HEK293 (cell line): ENCODE measurements at regions not wholly inside any gene's neighbourhood (a gene's known extent, or its start where the extent isn't known, plus 50 kb on each side); places are given as distances from the start of the nearest gene placed in this dataset.

Experiments used
- CTCF ChIA-PET: fragments of 350-600 bp; formaldehyde crosslinking; extraction: SDS; loops from one replicate; lab custom pipeline; 2021; ENCODE audit warnings: antibody characterized with exemption; lab: Yijun Ruan, JAX
- POLR2A ChIA-PET: fragments of 300-600 bp; formaldehyde crosslinking; extraction: SDS; loops from one replicate; lab custom pipeline; 2020; ENCODE audit warnings: antibody characterized with exemption, inconsistent platforms; lab: Yijun Ruan, JAX
- H3K27ac ChIP-seq: fragments of 200-500 bp; sonication (Bioruptor generic); 2 replicates; pipeline ENCODE4 v1.5.1; 2014; ENCODE audit warnings: low read depth, low read length, control low read depth, inconsistent platforms; ENCODE audit errors: extremely low read depth
- H3K36me3 ChIP-seq, 2 experiments: fragments of 200-500 bp in 1 of 2; sonication (Bioruptor generic) in 1 of 2; 1 replicate in 1 of 2; 2 replicates in 1 of 2; pipeline ENCODE4 v1.5.1; 2014 to 2017; ENCODE audit warnings: inconsistent platforms in 2 of 2, low read length in 2 of 2; ENCODE audit not compliant: control insufficient read depth in 2 of 2, insufficient read depth in 1 of 2
- H3K4me1 ChIP-seq: fragments of 200-500 bp; sonication (Bioruptor generic); 2 replicates; pipeline ENCODE4 v1.5.1; 2014; ENCODE audit warnings: mild to moderate bottlenecking, low read length, inconsistent platforms; ENCODE audit not compliant: control insufficient read depth, insufficient read depth
- H3K4me3 ChIP-seq: 2 replicates; pipeline ENCODE4 v1.5.1; 2011; ENCODE audit warnings: low read depth, mild to moderate bottlenecking, control low read depth, low read length, moderate library complexity
- H3K9me3 ChIP-seq: fragments of 200-500 bp; sonication (Bioruptor generic); 2 replicates; pipeline ENCODE4 v1.5.1; 2014; ENCODE audit warnings: low read depth, low read length, inconsistent platforms; ENCODE audit not compliant: control insufficient read depth, insufficient read depth
- BCL11B ChIP-seq: fragments of 450-650 bp; formaldehyde crosslinking; IDR thresholded peaks from 2 replicates; pipeline ENCODE4 v1.5.1; 2016; ENCODE audit warnings: low read depth, missing biosample characterization, missing genetic modification characterization
- GLI2 ChIP-seq: fragments of 450-650 bp; formaldehyde crosslinking; IDR thresholded peaks from 2 replicates; pipeline ENCODE4; 2017; ENCODE audit warnings: missing biosample characterization, missing genetic modification characterization, low read depth, borderline replicate concordance
- MEIS1 ChIP-seq: sonication (generic); formaldehyde crosslinking; IDR thresholded peaks from 2 replicates; pipeline ENCODE4 v1.8.1; 2022; ENCODE audit warnings: missing genetic modification reagents, mild to moderate bottlenecking, borderline replicate concordance
- OSR2 ChIP-seq: fragments of 450-650 bp; formaldehyde crosslinking; IDR thresholded peaks from 2 replicates; pipeline ENCODE4 v1.5.1; 2016; ENCODE audit warnings: missing biosample characterization, missing genetic modification characterization
- ZEB2 ChIP-seq: fragments of 450-650 bp; formaldehyde crosslinking; IDR thresholded peaks from 2 replicates; pipeline ENCODE4 v1.5.1; 2016; ENCODE audit warnings: missing biosample characterization, missing genetic modification characterization
- ZNF19 ChIP-seq: fragments of 450-650 bp; formaldehyde crosslinking; IDR thresholded peaks from 2 replicates; pipeline ENCODE4; 2016; ENCODE audit warnings: missing biosample characterization, missing genetic modification characterization, low read depth
- ZNF292 ChIP-seq: fragments of 450-650 bp; formaldehyde crosslinking; IDR thresholded peaks from 2 replicates; pipeline ENCODE4 v1.5.1; 2016; ENCODE audit warnings: low read depth, missing biosample characterization, missing genetic modification characterization, borderline replicate concordance
- ZNF335 ChIP-seq: fragments of 450-650 bp; formaldehyde crosslinking; conservative IDR thresholded peaks from 2 replicates; pipeline ENCODE4 v1.5.1; 2016; ENCODE audit warnings: missing biosample characterization, missing genetic modification characterization
- ZNF48 ChIP-seq: fragments of 450-650 bp; formaldehyde crosslinking; IDR thresholded peaks from 2 replicates; pipeline ENCODE4 v1.5.1; 2016; ENCODE audit warnings: missing biosample characterization, missing genetic modification characterization
- ZNF513 ChIP-seq: fragments of 450-650 bp; IDR thresholded peaks from 2 replicates; pipeline ENCODE4 v1.5.1; 2018; ENCODE audit warnings: missing biosample characterization, missing genetic modification characterization
- ZNF561 ChIP-seq: fragments of 450-650 bp; IDR thresholded peaks from 2 replicates; pipeline ENCODE4 v1.5.1; 2018; ENCODE audit warnings: missing biosample characterization, missing genetic modification characterization, borderline replicate concordance
- ZNF621 ChIP-seq: fragments of 450-650 bp; formaldehyde crosslinking; IDR thresholded peaks from 2 replicates; pipeline ENCODE4 v1.5.1; 2017; ENCODE audit warnings: missing biosample characterization, missing genetic modification characterization
- ZNF768 ChIP-seq: fragments of 450-650 bp; formaldehyde crosslinking; IDR thresholded peaks from 2 replicates; pipeline ENCODE4 v1.5.1; 2018; ENCODE audit warnings: missing biosample characterization, mild to moderate bottlenecking, missing genetic modification characterization
- ZNF785 ChIP-seq: fragments of 450-650 bp; formaldehyde crosslinking; IDR thresholded peaks from 2 replicates; pipeline ENCODE4 v1.5.1; 2016; ENCODE audit warnings: missing biosample characterization, missing genetic modification characterization
- ZSCAN30 ChIP-seq: fragments of 450-650 bp; IDR thresholded peaks from 2 replicates; pipeline ENCODE4 v1.5.1; 2018; ENCODE audit warnings: missing biosample characterization, mild to moderate bottlenecking, missing genetic modification characterization, moderate library complexity
- TF ChIP-seq, protein P1 (sequence below): fragments of 450-650 bp; formaldehyde crosslinking; IDR thresholded peaks from 2 replicates; pipeline ENCODE4 v1.5.1; 2016; ENCODE audit warnings: missing biosample characterization, missing genetic modification characterization
- TF ChIP-seq, protein P2 (sequence below): fragments of 450-650 bp; formaldehyde crosslinking; IDR thresholded peaks from 2 replicates; pipeline ENCODE4 v1.5.1; 2016; ENCODE audit warnings: missing biosample characterization, missing genetic modification characterization
- TF ChIP-seq, protein P3 (sequence below): fragments of 450-650 bp; formaldehyde crosslinking; IDR thresholded peaks from 2 replicates; pipeline ENCODE4 v1.5.1; 2016; ENCODE audit warnings: missing biosample characterization, missing genetic modification characterization, low read depth

DNA sequence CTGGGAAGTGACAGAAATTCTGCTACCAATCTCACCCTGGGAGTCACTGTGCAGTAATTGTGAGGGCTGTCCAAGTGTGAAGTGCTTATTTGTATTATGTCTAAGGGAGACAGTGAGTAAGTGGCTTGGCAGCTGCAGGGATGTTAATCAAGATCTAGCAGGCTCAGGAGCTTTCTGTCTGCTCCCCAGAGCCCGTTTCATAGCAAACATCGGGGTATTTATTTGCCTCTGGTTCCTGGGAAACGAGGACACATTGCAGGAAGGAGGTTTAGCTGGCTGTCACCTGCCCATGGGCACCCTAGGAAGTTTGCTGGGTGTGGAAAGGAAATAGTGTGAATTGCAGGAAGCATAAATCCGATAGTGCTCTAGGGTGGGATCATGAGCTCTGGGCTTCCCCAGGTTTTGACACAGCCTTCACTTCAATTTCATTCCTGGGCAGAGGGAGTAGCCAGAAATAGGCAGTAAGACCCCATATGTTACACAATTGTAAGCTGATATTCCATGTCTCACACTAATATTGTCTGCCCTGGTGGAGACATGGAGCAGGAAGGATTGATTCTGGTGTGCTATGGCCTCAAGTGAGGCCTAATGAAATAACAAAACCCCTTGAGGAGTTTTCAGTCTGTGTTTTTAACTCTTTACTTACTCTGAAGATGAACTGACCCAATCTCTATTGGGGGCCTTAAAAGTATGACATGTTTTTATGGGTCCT lies 74.1 kb upstream of the MITF start:
- CTCF ChIA-PET = interaction anchor here (0.6 to 0.9 kb wide), 5 partner anchors 23 to 804 kb away, joined by 3 to 4 read pairs (median 3); no protein-coding TSS in a partner anchor
- no peaks in the 10 kb centered on the region; the same call in 1 of the 2 replicates for H3K4me1 ChIP-seq
- no peaks in the 10 kb centered on the region for H3K36me3 ChIP-seq
- no peak overlapping the region for H3K4me3 ChIP-seq
- H3K27ac ChIP-seq = no peak overlapping the region
- POLR2A ChIA-PET = no interaction called here
- H3K9me3 ChIP-seq = no peaks in the 10 kb centered on the region
- TF ChIP-seq, protein P1, sequence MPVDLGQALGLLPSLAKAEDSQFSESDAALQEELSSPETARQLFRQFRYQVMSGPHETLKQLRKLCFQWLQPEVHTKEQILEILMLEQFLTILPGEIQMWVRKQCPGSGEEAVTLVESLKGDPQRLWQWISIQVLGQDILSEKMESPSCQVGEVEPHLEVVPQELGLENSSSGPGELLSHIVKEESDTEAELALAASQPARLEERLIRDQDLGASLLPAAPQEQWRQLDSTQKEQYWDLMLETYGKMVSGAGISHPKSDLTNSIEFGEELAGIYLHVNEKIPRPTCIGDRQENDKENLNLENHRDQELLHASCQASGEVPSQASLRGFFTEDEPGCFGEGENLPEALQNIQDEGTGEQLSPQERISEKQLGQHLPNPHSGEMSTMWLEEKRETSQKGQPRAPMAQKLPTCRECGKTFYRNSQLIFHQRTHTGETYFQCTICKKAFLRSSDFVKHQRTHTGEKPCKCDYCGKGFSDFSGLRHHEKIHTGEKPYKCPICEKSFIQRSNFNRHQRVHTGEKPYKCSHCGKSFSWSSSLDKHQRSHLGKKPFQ = peak; percentile 56; the same call in 1 of the 2 replicates
- no peak for TF ChIP-seq ZNF561 (tag by site-specific recombination)
- peak; percentile 85 for TF ChIP-seq ZNF335 (tag by site-specific recombination)
- peak; percentile 57 for TF ChIP-seq OSR2

DNA sequence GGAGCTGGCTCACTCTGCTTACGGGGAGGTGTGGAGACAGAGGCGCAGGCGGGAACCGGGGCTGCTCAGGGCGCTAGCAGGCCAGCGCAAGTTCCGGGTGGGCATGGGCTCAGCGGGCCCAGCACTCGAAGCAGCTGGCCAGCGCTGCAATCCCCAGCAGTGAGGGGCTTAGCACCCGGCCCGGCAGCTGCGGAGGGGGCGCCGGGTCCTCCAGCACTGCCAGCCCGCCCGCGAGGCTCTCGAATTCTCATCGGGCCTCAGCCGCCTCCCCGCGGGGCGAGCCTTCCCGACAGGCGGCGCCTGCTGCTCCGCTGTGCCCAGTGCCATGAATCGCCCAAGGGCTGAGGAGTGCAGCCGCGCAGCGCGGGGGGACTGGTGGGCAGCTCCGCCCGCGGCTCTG lies 78.6 kb upstream of the MITF start:
- Histone ChIP-seq H3K9me3 (no peaks in the 10 kb centered on the region), H3K4me3 (no peak overlapping the region), H3K4me1 (no peaks in the 10 kb centered on the region; the same call in 1 of the 2 replicates), H3K27ac (no peak overlapping the region), H3K36me3 (no peaks in the 10 kb centered on the region)
- POLR2A ChIA-PET = no interaction called here
- CTCF ChIA-PET = no interaction called here
- TF ChIP-seq ZEB2 (tag by site-specific recombination) = no peak
- TF ChIP-seq GLI2 (tag by site-specific recombination) = no peak
- TF ChIP-seq, protein P2, sequence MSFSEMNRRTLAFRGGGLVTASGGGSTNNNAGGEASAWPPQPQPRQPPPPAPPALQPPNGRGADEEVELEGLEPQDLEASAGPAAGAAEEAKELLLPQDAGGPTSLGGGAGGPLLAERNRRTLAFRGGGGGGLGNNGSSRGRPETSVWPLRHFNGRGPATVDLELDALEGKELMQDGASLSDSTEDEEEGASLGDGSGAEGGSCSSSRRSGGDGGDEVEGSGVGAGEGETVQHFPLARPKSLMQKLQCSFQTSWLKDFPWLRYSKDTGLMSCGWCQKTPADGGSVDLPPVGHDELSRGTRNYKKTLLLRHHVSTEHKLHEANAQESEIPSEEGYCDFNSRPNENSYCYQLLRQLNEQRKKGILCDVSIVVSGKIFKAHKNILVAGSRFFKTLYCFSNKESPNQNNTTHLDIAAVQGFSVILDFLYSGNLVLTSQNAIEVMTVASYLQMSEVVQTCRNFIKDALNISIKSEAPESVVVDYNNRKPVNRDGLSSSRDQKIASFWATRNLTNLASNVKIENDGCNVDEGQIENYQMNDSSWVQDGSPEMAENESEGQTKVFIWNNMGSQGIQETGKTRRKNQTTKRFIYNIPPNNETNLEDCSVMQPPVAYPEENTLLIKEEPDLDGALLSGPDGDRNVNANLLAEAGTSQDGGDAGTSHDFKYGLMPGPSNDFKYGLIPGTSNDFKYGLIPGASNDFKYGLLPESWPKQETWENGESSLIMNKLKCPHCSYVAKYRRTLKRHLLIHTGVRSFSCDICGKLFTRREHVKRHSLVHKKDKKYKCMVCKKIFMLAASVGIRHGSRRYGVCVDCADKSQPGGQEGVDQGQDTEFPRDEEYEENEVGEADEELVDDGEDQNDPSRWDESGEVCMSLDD (tag by site-specific recombination) = no peak
- no peak for TF ChIP-seq ZNF19 (tag by site-specific recombination)
- TF ChIP-seq MEIS1 = no peak
- no peak for TF ChIP-seq ZNF292 (tag by site-specific recombination)
- no peak for TF ChIP-seq ZNF621 (tag by site-specific recombination)
- TF ChIP-seq BCL11B (tag by site-specific recombination) = no peak
- TF ChIP-seq ZNF785 (tag by site-specific recombination) = no peak
- TF ChIP-seq, protein P3, sequence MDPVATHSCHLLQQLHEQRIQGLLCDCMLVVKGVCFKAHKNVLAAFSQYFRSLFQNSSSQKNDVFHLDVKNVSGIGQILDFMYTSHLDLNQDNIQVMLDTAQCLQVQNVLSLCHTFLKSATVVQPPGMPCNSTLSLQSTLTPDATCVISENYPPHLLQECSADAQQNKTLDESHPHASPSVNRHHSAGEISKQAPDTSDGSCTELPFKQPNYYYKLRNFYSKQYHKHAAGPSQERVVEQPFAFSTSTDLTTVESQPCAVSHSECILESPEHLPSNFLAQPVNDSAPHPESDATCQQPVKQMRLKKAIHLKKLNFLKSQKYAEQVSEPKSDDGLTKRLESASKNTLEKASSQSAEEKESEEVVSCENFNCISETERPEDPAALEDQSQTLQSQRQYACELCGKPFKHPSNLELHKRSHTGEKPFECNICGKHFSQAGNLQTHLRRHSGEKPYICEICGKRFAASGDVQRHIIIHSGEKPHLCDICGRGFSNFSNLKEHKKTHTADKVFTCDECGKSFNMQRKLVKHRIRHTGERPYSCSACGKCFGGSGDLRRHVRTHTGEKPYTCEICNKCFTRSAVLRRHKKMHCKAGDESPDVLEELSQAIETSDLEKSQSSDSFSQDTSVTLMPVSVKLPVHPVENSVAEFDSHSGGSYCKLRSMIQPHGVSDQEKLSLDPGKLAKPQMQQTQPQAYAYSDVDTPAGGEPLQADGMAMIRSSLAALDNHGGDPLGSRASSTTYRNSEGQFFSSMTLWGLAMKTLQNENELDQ (tag by site-specific recombination) = no peak
- no peak for TF ChIP-seq ZNF48 (tag by site-specific recombination)
- TF ChIP-seq ZSCAN30 = no peak
- TF ChIP-seq ZNF768 (tag by site-specific recombination) = no peak
- no peak for TF ChIP-seq ZNF513 (tag by site-specific recombination)
